ENCODE measurements at regions not wholly inside any gene's neighbourhood (a gene's known extent, or its start where the extent isn't known, plus 50 kb on each side); places are given as distances from the start of the nearest gene placed in this dataset.

DNA sequence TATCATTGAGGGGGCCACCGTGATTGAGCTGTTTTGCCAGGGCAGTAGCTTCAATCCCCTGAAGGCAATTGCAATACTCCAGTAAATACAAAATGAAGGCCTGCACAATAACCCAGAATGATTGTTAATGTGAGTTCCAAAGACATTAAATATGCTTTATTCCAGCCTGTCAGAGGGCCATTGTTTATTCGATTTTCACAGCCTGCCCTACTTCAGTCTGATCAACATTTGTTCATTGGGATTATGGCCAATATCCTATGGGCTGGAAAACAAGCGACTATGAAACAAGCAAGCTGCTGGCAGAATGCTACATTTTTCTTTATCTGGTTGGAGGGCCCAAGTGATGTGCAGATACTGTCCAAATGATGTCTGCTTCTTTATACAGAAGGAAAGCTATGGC is 543.1 kb downstream of the TLE1 start:
- H3K27me3 Mint-ChIP-seq, result no peaks in the 10 kb centered on the region
- ATAC-seq (replicated peaks; ENCODE audit: extremely low read depth, poor library complexity, severe bottlenecking), result no peak
- no peak overlapping the region for H3K27ac Mint-ChIP-seq (ENCODE audit: low read depth)
- H3K4me3 Mint-ChIP-seq, result no peak overlapping the region
- no peaks in the 10 kb centered on the region for H3K36me3 Mint-ChIP-seq (ENCODE audit: insufficient read depth)
- H3K9me3 Mint-ChIP-seq, result peaks cover 15% of the 10 kb centered on the region
- H3K4me1 Mint-ChIP-seq, result no peaks in the 10 kb centered on the region
- no peak for DNase-seq (ENCODE audit: low spot score in 2 of 2)

- H3K27me3 Mint-ChIP-seq, result no peaks in the 10 kb centered on the region
- DNase-seq (ENCODE audit: low spot score in 2 of 2) (no peak), ATAC-seq (replicated peaks; ENCODE audit: extremely low read depth, poor library complexity, severe bottlenecking) (no peak)
- no peaks in the 10 kb centered on the region for H3K4me1 Mint-ChIP-seq
- no peak overlapping the region for H3K4me3 Mint-ChIP-seq
- H3K36me3 Mint-ChIP-seq (ENCODE audit: insufficient read depth), result no peaks in the 10 kb centered on the region
- no peak overlapping the region for H3K27ac Mint-ChIP-seq (ENCODE audit: low read depth)
- H3K9me3 Mint-ChIP-seq, result peaks cover 18% of the 10 kb centered on the region
Measured at GRCh38 chr9:81145331-81145963, 543.9 kb downstream of the TLE1 start.

DNA sequence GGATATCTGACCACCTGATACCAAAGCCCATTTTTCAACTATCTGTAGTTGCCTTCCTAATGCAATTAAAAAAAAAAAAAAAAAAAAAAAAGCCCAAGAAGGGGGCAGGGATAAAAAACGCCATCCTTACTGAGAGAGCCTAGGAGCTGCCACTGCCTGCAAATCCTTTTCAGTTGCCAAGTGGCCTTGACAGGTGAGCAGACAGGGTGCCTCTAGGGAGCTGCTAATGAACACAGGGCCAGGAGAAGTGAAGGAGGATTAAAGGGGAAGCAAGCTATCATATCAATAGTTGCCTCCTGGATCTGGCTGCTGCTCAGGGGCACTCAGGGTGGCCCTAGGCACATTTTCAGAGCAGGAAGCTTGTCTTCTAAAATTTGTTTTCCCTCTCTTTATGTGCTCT is 547.4 kb downstream of the TLE1 start:
- peaks cover 25% of the 10 kb centered on the region for H3K9me3 Mint-ChIP-seq
- ATAC-seq (replicated peaks; ENCODE audit: extremely low read depth, poor library complexity, severe bottlenecking) (no peak), DNase-seq (ENCODE audit: low spot score in 2 of 2) (no peak)
- no peaks in the 10 kb centered on the region for H3K4me1 Mint-ChIP-seq
- no peaks in the 10 kb centered on the region for H3K36me3 Mint-ChIP-seq (ENCODE audit: insufficient read depth)
- no peak overlapping the region for H3K27ac Mint-ChIP-seq (ENCODE audit: low read depth)
- H3K27me3 Mint-ChIP-seq, result no peaks in the 10 kb centered on the region
- no peak overlapping the region for H3K4me3 Mint-ChIP-seq

GRCh38 chr9:81137976-81138568 is 551.3 kb downstream of the TLE1 start:
- no peak for ATAC-seq (replicated peaks; ENCODE audit: extremely low read depth, poor library complexity, severe bottlenecking)
- Mint-ChIP-seq H3K27me3 (no peaks in the 10 kb centered on the region), H3K4me3 (no peak overlapping the region), H3K4me1 (no peaks in the 10 kb centered on the region), H3K9me3 (peaks cover 18% of the 10 kb centered on the region), H3K27ac (ENCODE audit: low read depth) (no peak overlapping the region), H3K36me3 (ENCODE audit: insufficient read depth) (no peaks in the 10 kb centered on the region)
- DNase-seq (ENCODE audit: low spot score in 2 of 2), result no peak

DNA sequence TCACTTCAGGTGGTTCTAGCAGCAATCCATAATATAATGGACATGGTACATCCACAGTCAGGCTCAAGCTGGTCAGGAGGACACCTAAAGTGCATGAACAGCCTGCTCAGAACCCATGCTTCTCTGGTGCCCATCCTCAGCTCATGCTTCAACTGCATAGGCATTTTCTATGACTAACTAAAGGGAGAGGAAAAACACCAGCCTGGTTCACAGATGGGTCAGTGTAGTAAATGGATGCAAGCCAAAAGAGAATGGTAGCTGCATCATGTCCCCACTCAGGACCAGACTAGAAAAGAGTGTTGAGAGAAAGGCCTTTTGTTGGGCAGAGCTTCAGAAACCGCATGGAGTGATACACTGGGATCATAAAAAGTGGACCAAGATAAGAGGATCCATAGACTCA is 556.6 kb downstream of the TLE1 start:
- ATAC-seq (replicated peaks; ENCODE audit: extremely low read depth, poor library complexity, severe bottlenecking) (no peak), DNase-seq (ENCODE audit: low spot score in 2 of 2) (no peak)
- no peak overlapping the region for H3K4me3 Mint-ChIP-seq
- H3K27ac Mint-ChIP-seq (ENCODE audit: low read depth), result no peak overlapping the region
- H3K4me1 Mint-ChIP-seq, result no peaks in the 10 kb centered on the region
- H3K27me3 Mint-ChIP-seq, result no peaks in the 10 kb centered on the region
- no peaks in the 10 kb centered on the region for H3K36me3 Mint-ChIP-seq (ENCODE audit: insufficient read depth)
- peaks cover 12% of the 10 kb centered on the region for H3K9me3 Mint-ChIP-seq

DNA sequence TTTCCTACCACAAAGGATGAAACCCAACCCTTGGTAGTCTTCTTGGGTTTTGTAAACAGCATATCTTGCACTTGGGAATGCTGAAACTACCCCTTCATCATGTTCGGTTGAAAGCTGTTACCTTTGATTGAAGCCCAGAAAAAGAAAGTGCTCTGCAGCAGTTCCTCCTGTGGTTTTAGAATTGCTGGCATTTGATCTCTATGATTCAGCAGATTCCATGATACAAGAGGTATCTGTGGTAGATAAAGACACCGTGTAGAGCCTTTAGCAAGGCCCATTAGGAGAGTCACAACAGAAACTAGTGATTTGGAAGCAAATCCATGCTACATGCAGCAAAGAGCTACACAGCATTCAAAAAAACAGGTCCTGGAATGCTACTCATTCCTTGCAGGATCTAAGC is 557.0 kb downstream of the TLE1 start:
- no peaks in the 10 kb centered on the region for H3K36me3 Mint-ChIP-seq (ENCODE audit: insufficient read depth)
- no peak overlapping the region for H3K27ac Mint-ChIP-seq (ENCODE audit: low read depth)
- DNase-seq (ENCODE audit: low spot score in 2 of 2) (no peak), ATAC-seq (replicated peaks; ENCODE audit: extremely low read depth, poor library complexity, severe bottlenecking) (no peak)
- H3K4me1 Mint-ChIP-seq, result no peaks in the 10 kb centered on the region
- no peaks in the 10 kb centered on the region for H3K27me3 Mint-ChIP-seq
- H3K4me3 Mint-ChIP-seq, result no peak overlapping the region
- peaks cover 8% of the 10 kb centered on the region for H3K9me3 Mint-ChIP-seq

GRCh38 chr9:81128701-81129100 is 560.6 kb downstream of the TLE1 start:
- no peak for DNase-seq (ENCODE audit: low spot score in 2 of 2)
- no peaks in the 10 kb centered on the region for H3K36me3 Mint-ChIP-seq (ENCODE audit: insufficient read depth)
- no peaks in the 10 kb centered on the region for H3K4me1 Mint-ChIP-seq
- peaks cover 15% of the 10 kb centered on the region for H3K9me3 Mint-ChIP-seq
- no peak for ATAC-seq (replicated peaks; ENCODE audit: extremely low read depth, poor library complexity, severe bottlenecking)
- H3K4me3 Mint-ChIP-seq, result no peak overlapping the region
- no peak overlapping the region for H3K27ac Mint-ChIP-seq (ENCODE audit: low read depth)
- H3K27me3 Mint-ChIP-seq, result no peaks in the 10 kb centered on the region

- no peak overlapping the region for H3K4me3 Mint-ChIP-seq
- peaks cover 15% of the 10 kb centered on the region for H3K9me3 Mint-ChIP-seq
- no peak overlapping the region for H3K27ac Mint-ChIP-seq (ENCODE audit: low read depth)
- no peaks in the 10 kb centered on the region for H3K36me3 Mint-ChIP-seq (ENCODE audit: insufficient read depth)
- ATAC-seq (replicated peaks; ENCODE audit: extremely low read depth, poor library complexity, severe bottlenecking) (no peak), DNase-seq (ENCODE audit: low spot score in 2 of 2) (no peak)
- no peaks in the 10 kb centered on the region for H3K4me1 Mint-ChIP-seq
- H3K27me3 Mint-ChIP-seq, result no peaks in the 10 kb centered on the region
Measured at GRCh38 chr9:81125446-81126092, 563.8 kb downstream of the TLE1 start.

DNA sequence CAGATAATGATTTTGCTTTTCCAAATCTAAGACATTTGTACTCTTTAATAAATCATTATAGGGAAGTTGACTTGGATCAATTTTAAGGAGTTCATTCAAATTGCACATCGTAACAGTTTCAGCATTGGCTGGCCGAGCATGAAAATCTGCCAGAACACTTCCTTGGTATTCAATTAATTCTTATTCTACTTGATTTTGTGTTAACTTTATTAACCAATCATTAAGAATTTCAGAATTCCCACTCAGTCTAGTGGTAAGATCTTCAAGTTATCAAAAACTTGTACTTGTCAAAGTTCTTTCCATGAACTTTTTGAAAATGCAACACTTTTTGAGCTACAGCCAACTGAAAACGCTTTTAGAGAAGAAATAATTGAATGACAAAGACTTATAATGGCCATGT is 565.8 kb downstream of the TLE1 start:
- Mint-ChIP-seq H3K4me1 (no peaks in the 10 kb centered on the region), H3K4me3 (no peak overlapping the region), H3K27me3 (no peaks in the 10 kb centered on the region), H3K36me3 (ENCODE audit: insufficient read depth) (no peaks in the 10 kb centered on the region), H3K27ac (ENCODE audit: low read depth) (no peak overlapping the region), H3K9me3 (peaks cover 9% of the 10 kb centered on the region)
- ATAC-seq (replicated peaks; ENCODE audit: extremely low read depth, poor library complexity, severe bottlenecking) (no peak), DNase-seq (ENCODE audit: low spot score in 2 of 2) (no peak)

DNA sequence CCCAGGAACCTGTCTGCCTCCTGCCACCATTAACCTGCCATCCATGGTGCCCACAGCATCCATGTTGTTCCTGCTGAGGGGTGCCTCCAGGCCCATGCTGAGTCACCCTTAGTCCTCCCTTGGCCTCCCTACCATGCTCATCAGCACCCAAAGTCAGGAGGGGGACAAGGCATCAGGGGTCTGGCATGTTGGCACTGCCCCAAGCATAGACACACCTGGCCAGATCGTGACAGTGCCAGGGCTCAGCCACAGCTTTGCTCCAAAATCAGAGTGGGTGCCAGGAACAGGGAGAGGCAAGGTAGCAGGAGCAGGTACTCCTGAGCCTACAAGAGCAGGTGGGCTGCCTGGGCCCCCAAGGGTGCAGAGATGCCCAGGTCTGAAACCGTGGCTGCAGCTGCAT is 566.6 kb downstream of the TLE1 start:
- no peak for ATAC-seq (replicated peaks; ENCODE audit: extremely low read depth, poor library complexity, severe bottlenecking)
- H3K4me3 Mint-ChIP-seq, result no peak overlapping the region
- DNase-seq (ENCODE audit: low spot score in 2 of 2), result no peak
- peaks cover 12% of the 10 kb centered on the region for H3K9me3 Mint-ChIP-seq
- no peak overlapping the region for H3K27ac Mint-ChIP-seq (ENCODE audit: low read depth)
- no peaks in the 10 kb centered on the region for H3K4me1 Mint-ChIP-seq
- H3K36me3 Mint-ChIP-seq (ENCODE audit: insufficient read depth), result no peaks in the 10 kb centered on the region
- no peaks in the 10 kb centered on the region for H3K27me3 Mint-ChIP-seq

- DNase-seq (ENCODE audit: low spot score in 2 of 2) (no peak), ATAC-seq (replicated peaks; ENCODE audit: extremely low read depth, poor library complexity, severe bottlenecking) (no peak)
- Mint-ChIP-seq H3K4me1 (no peaks in the 10 kb centered on the region), H3K27me3 (no peaks in the 10 kb centered on the region), H3K36me3 (ENCODE audit: insufficient read depth) (no peaks in the 10 kb centered on the region), H3K27ac (ENCODE audit: low read depth) (no peak overlapping the region), H3K9me3 (peaks cover 6% of the 10 kb centered on the region), H3K4me3 (no peak overlapping the region)
Measured at GRCh38 chr9:81119591-81119990, 569.8 kb downstream of the TLE1 start.

- no peak overlapping the region for H3K4me3 Mint-ChIP-seq
- no peaks in the 10 kb centered on the region for H3K4me1 Mint-ChIP-seq
- H3K27ac Mint-ChIP-seq (ENCODE audit: low read depth), result no peak overlapping the region
- DNase-seq (ENCODE audit: low spot score in 2 of 2), result no peak
- ATAC-seq (replicated peaks; ENCODE audit: extremely low read depth, poor library complexity, severe bottlenecking), result no peak
- H3K36me3 Mint-ChIP-seq (ENCODE audit: insufficient read depth), result no peaks in the 10 kb centered on the region
- H3K9me3 Mint-ChIP-seq, result peaks cover 6% of the 10 kb centered on the region
- no peaks in the 10 kb centered on the region for H3K27me3 Mint-ChIP-seq
Measured at GRCh38 chr9:81118416-81118815, 570.9 kb downstream of the TLE1 start.

DNA sequence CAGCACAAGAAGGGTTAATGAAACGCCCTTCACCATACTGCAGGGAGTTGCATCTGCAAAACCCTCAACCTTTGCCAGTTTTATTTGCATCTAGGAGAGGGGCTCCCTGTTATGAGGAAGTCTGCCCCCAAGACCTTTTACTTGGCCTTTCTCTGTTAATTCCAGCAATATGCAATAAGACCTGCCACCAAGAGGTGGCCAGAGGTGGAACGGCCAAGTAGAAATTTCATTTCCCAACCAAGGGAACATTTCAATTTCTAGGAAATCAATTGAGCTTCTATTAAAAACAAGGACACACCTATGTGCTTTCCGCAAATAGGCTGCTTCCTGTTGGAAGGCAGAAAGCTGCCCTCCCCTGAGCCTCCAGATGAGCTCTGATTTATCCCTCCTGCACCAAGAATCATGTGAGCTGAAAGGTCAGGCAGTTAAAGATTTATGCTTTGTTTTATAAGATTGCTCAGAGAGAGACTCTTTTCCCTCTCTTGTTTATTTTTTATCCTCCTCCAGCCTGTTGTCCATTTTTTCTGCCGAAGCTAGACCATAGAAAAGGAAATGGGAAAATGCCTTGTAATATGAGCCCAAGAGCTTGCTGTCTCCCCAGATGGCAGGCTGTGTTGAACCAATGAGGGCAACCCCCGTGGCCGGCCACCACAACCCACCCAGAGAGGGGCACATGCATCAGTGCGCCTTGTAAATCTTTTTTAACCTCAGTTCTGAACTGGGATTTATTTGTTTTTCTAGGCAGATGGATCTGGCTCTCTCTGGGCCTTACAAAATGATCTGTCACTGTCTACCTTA is 572.8 kb downstream of the TLE1 start:
- DNase-seq (ENCODE audit: low spot score in 2 of 2) (no peak), ATAC-seq (replicated peaks; ENCODE audit: extremely low read depth, poor library complexity, severe bottlenecking) (no peak)
- Mint-ChIP-seq H3K4me3 (no peak overlapping the region), H3K27me3 (no peaks in the 10 kb centered on the region), H3K27ac (ENCODE audit: low read depth) (no peak overlapping the region), H3K9me3 (peaks cover 6% of the 10 kb centered on the region), H3K36me3 (ENCODE audit: insufficient read depth) (no peaks in the 10 kb centered on the region), H3K4me1 (no peaks in the 10 kb centered on the region)

Data from central memory CD8-positive, alpha-beta T cell (primary cell).